BE2C (cell line): ENCODE measurements at regions not wholly inside any gene's neighbourhood (a gene's known extent, or its start where the extent isn't known, plus 50 kb on each side); places are given as distances from the start of the nearest gene placed in this dataset.

Source experiments
- DNase-seq: peaks from one replicate; pipeline ENCODE4 v3.0.0-alpha.2; 2020
- H3K27me3 ChIP-seq: fragments of 250-450 bp; sonication (Bioruptor Pico); 2 replicates; pipeline ENCODE4 v1.5.1; 2020; ENCODE audit warnings: mild to moderate bottlenecking
- H3K36me3 ChIP-seq: fragments of 250-450 bp; sonication (Bioruptor Pico); 2 replicates; pipeline ENCODE4 v1.5.1; 2020; ENCODE audit warnings: mild to moderate bottlenecking
- H3K4me1 ChIP-seq: fragments of 250-450 bp; sonication (Bioruptor Pico); 2 replicates; pipeline ENCODE4 v1.5.1; 2020
- H3K4me3 ChIP-seq: 2 replicates; pipeline ENCODE4 v1.5.1; 2011; ENCODE audit warnings: low read depth, low read length
- H3K9me3 ChIP-seq: fragments of 250-450 bp; sonication (Bioruptor Pico); 2 replicates; pipeline ENCODE4 v1.5.1; 2020
- CTCF ChIP-seq: IDR thresholded peaks from 2 replicates; pipeline ENCODE4 v1.5.1; 2012; ENCODE audit warnings: mild to moderate bottlenecking, low read depth, low read length

GRCh38 chr6:165745492-165745891 is 82.5 kb upstream of the PDE10A start:
- no peak overlapping the region for H3K4me3 ChIP-seq
- no peaks in the 10 kb centered on the region for H3K27me3 ChIP-seq
- no peaks in the 10 kb centered on the region for H3K9me3 ChIP-seq
- no peaks in the 10 kb centered on the region for H3K36me3 ChIP-seq
- H3K4me1 ChIP-seq: no peaks in the 10 kb centered on the region
- no peak for TF ChIP-seq CTCF
- DNase-seq: no peak

GRCh38 chr6:165744555-165745228 is 81.7 kb upstream of the PDE10A start:
- H3K4me3 ChIP-seq: no peak overlapping the region
- no peaks in the 10 kb centered on the region for H3K9me3 ChIP-seq
- no peak for TF ChIP-seq CTCF
- no peaks in the 10 kb centered on the region for H3K27me3 ChIP-seq
- DNase-seq: no peak
- no peaks in the 10 kb centered on the region for H3K36me3 ChIP-seq
- no peaks in the 10 kb centered on the region for H3K4me1 ChIP-seq

GRCh38 chr6:165743366-165743898 is 80.4 kb upstream of the PDE10A start:
- TF ChIP-seq CTCF: no peak
- Histone ChIP-seq H3K36me3 (no peaks in the 10 kb centered on the region), H3K27me3 (no peaks in the 10 kb centered on the region), H3K9me3 (no peaks in the 10 kb centered on the region), H3K4me1 (no peaks in the 10 kb centered on the region), H3K4me3 (no peak overlapping the region)
- DNase-seq: no peak

GRCh38 chr6:165742047-165742446 is 79.0 kb upstream of the PDE10A start:
- no peaks in the 10 kb centered on the region for H3K4me1 ChIP-seq
- DNase-seq: no peak
- H3K36me3 ChIP-seq: no peaks in the 10 kb centered on the region
- no peaks in the 10 kb centered on the region for H3K27me3 ChIP-seq
- no peak overlapping the region for H3K4me3 ChIP-seq
- TF ChIP-seq CTCF: no peak
- H3K9me3 ChIP-seq: no peaks in the 10 kb centered on the region

- no peaks in the 10 kb centered on the region for H3K36me3 ChIP-seq
- TF ChIP-seq CTCF: no peak
- H3K4me1 ChIP-seq: no peaks in the 10 kb centered on the region
- no peak for DNase-seq
- H3K27me3 ChIP-seq: no peaks in the 10 kb centered on the region
- no peaks in the 10 kb centered on the region for H3K9me3 ChIP-seq
- no peak overlapping the region for H3K4me3 ChIP-seq
Observed at GRCh38 chr6:165737396-165737795, 74.4 kb upstream of the PDE10A start.

- no peaks in the 10 kb centered on the region for H3K9me3 ChIP-seq
- TF ChIP-seq CTCF: no peak
- DNase-seq: no peak
- H3K36me3 ChIP-seq: no peaks in the 10 kb centered on the region
- H3K4me1 ChIP-seq: no peaks in the 10 kb centered on the region
- no peak overlapping the region for H3K4me3 ChIP-seq
- H3K27me3 ChIP-seq: no peaks in the 10 kb centered on the region
Observed at GRCh38 chr6:165735065-165735464, 72.0 kb upstream of the PDE10A start.
